ENCODE measurements at regions not wholly inside any gene's neighbourhood (a gene's known extent, or its start where the extent isn't known, plus 50 kb on each side); places are given as distances from the start of the nearest gene placed in this dataset.

- Histone ChIP-seq H3K27me3 (ENCODE audit: control insufficient read depth in 4 of 4, insufficient read depth in 4 of 4, low read length in 3 of 4) (no peaks in the 10 kb centered on the region), H3K27ac (ENCODE audit: low read depth in 1 of 2, low read length in 2 of 2) (no peak overlapping the region), H3K4me3 (ENCODE audit: low read depth in 1 of 3, low read length in 3 of 3) (no peak overlapping the region), H3K36me3 (ENCODE audit: control insufficient read depth in 4 of 4, insufficient read depth in 3 of 4, low read depth in 1 of 4, low read length in 3 of 4) (no peaks in the 10 kb centered on the region), H3K4me1 (ENCODE audit: control insufficient read depth in 4 of 4, insufficient read depth in 4 of 4, low read length in 3 of 4) (no peaks in the 10 kb centered on the region), H3K9me3 (ENCODE audit: control insufficient read depth in 4 of 4, low read length in 3 of 4) (no peaks in the 10 kb centered on the region), H3K9ac (ENCODE audit: low read depth in 1 of 2, low read length in 2 of 2) (no peak overlapping the region)
- no peak for TF ChIP-seq HNF4G (IDR thresholded peaks at IDR 0.05)
- DNase-seq (ENCODE audit: low spot score), result no peak
- 79% methylated on average over 6 of the region's 6 CpGs for WGBS
Measured at GRCh38 chr4:84235126-84235944, 263.8 kb downstream of the NKX6-1 start.

- H3K9ac ChIP-seq (ENCODE audit: low read depth in 1 of 2, low read length in 2 of 2), result no peak overlapping the region
- no peak overlapping the region for H3K4me3 ChIP-seq (ENCODE audit: low read depth in 1 of 3, low read length in 3 of 3)
- DNase-seq (ENCODE audit: low spot score), result no peak
- WGBS, result 79% methylated on average over 7 of the region's 7 CpGs
- no peaks in the 10 kb centered on the region for H3K27me3 ChIP-seq (ENCODE audit: control insufficient read depth in 4 of 4, insufficient read depth in 4 of 4, low read length in 3 of 4)
- H3K4me1 ChIP-seq (ENCODE audit: control insufficient read depth in 4 of 4, insufficient read depth in 4 of 4, low read length in 3 of 4), result no peaks in the 10 kb centered on the region
- TF ChIP-seq HNF4G (IDR thresholded peaks at IDR 0.05) (no peak), HNF4A (conservative IDR thresholded peaks at IDR 0.05) (no peak), TAF1 (conservative IDR thresholded peaks at IDR 0.05) (no peak), EGR1 (IDR thresholded peaks at IDR 0.05; ENCODE audit: low read depth in 2 of 2) (no peak), CTCF (IDR thresholded peaks at IDR 0.05; ENCODE audit: low read depth, low read length, missing input control) (no peak), RXRA (IDR thresholded peaks at IDR 0.05) (no peak), NR2F2 (IDR thresholded peaks at IDR 0.05) (no peak), MAX (IDR thresholded peaks at IDR 0.05) (no peak), YY1 (IDR thresholded peaks at IDR 0.05) (no peak), RAD21 (IDR thresholded peaks at IDR 0.05) (no peak), FOXA2 (IDR thresholded peaks at IDR 0.05) (no peak), ZBTB33 (IDR thresholded peaks at IDR 0.05) (no peak), GABPA (IDR thresholded peaks at IDR 0.05 in 1 of 2, conservative IDR thresholded peaks at IDR 0.05 in 1 of 2) (no peak), ATF3 (IDR thresholded peaks at IDR 0.05) (no peak), FOXA1 (IDR thresholded peaks at IDR 0.05) (no peak), JUND (IDR thresholded peaks at IDR 0.05) (no peak), REST (IDR thresholded peaks at IDR 0.05) (no peak)
- no peak overlapping the region for H3K27ac ChIP-seq (ENCODE audit: low read depth in 1 of 2, low read length in 2 of 2)
- H3K36me3 ChIP-seq (ENCODE audit: control insufficient read depth in 4 of 4, insufficient read depth in 3 of 4, low read depth in 1 of 4, low read length in 3 of 4), result no peaks in the 10 kb centered on the region
- no peaks in the 10 kb centered on the region for H3K9me3 ChIP-seq (ENCODE audit: control insufficient read depth in 4 of 4, low read length in 3 of 4)
Measured at GRCh38 chr4:84232309-84233095, 266.6 kb downstream of the NKX6-1 start.
